ENCODE measurements at regions not wholly inside any gene's neighbourhood (a gene's known extent, or its start where the extent isn't known, plus 50 kb on each side); places are given as distances from the start of the nearest gene placed in this dataset.

- Histone ChIP-seq H3K27ac (ENCODE audit: low read depth, low read length) (no peak overlapping the region), H4K91ac (ENCODE audit: low read depth, low read length) (no peak overlapping the region), H2AK5ac (ENCODE audit: low read length) (no peak overlapping the region), H3K36me3 (ENCODE audit: control insufficient read depth in 1 of 2, insufficient read depth in 2 of 2, low read length in 2 of 2) (no peaks in the 10 kb centered on the region), H3K9ac (ENCODE audit: low read length) (no peak overlapping the region), H3K9me3 (ENCODE audit: insufficient read depth, low read depth, low read length) (peaks cover 3% of the 10 kb centered on the region), H3K79me2 (ENCODE audit: control insufficient read depth, insufficient read depth, low read length, poor library complexity) (no peaks in the 10 kb centered on the region), H4K8ac (ENCODE audit: low read depth, low read length) (no peak overlapping the region), H3K4me3 (ENCODE audit: low read depth, low read length) (no peak overlapping the region), H4K12ac (ENCODE audit: low read depth, low read length) (no peak overlapping the region), H2BK5ac (ENCODE audit: low read depth, low read length, poor library complexity) (no peak overlapping the region), H2AFZ (ENCODE audit: insufficient read depth, low read length, poor library complexity) (no peak overlapping the region), H3K18ac (ENCODE audit: low read length) (no peak overlapping the region), H2BK120ac (ENCODE audit: insufficient read depth, low read length, poor library complexity) (no peak overlapping the region), H3K79me1 (ENCODE audit: low read length) (no peaks in the 10 kb centered on the region), H3K14ac (ENCODE audit: low read length) (no peak overlapping the region), H3K4me1 (ENCODE audit: control insufficient read depth in 1 of 2, insufficient read depth in 2 of 2, low read length in 2 of 2) (no peaks in the 10 kb centered on the region), H3K23ac (ENCODE audit: low read length) (no peak overlapping the region), H2BK12ac (ENCODE audit: low read length) (no peak overlapping the region), H3K4ac (ENCODE audit: low read depth, low read length) (no peak overlapping the region), H3K4me2 (ENCODE audit: low read length) (no peak overlapping the region), H3K27me3 (ENCODE audit: insufficient read depth, low read length) (no peaks in the 10 kb centered on the region)
- WGBS (ENCODE audit: extremely low coverage, insufficient coverage, insufficient read length) = no CpG with 5 or more reads among the region's 1 CpG
- no peak for DNase-seq
Measured at GRCh38 chr10:9682802-9683201, 1334.9 kb upstream of the CELF2 start.

GRCh38 chr10:9684186-9684585 is 1333.5 kb upstream of the CELF2 start:
- WGBS (ENCODE audit: extremely low coverage, insufficient coverage, insufficient read length) = no CpG with 5 or more reads among the region's 1 CpG
- Histone ChIP-seq H2BK120ac (ENCODE audit: insufficient read depth, low read length, poor library complexity) (no peak overlapping the region), H3K4me1 (ENCODE audit: control insufficient read depth in 1 of 2, insufficient read depth in 2 of 2, low read length in 2 of 2) (no peaks in the 10 kb centered on the region), H3K4me3 (ENCODE audit: low read depth, low read length) (no peak overlapping the region), H3K27me3 (ENCODE audit: insufficient read depth, low read length) (no peaks in the 10 kb centered on the region), H4K91ac (ENCODE audit: low read depth, low read length) (no peak overlapping the region), H3K4ac (ENCODE audit: low read depth, low read length) (no peak overlapping the region), H3K18ac (ENCODE audit: low read length) (no peak overlapping the region), H3K79me1 (ENCODE audit: low read length) (no peaks in the 10 kb centered on the region), H4K8ac (ENCODE audit: low read depth, low read length) (no peak overlapping the region), H2BK12ac (ENCODE audit: low read length) (no peak overlapping the region), H3K9me3 (ENCODE audit: insufficient read depth, low read depth, low read length) (peaks cover 3% of the 10 kb centered on the region), H3K36me3 (ENCODE audit: control insufficient read depth in 1 of 2, insufficient read depth in 2 of 2, low read length in 2 of 2) (no peaks in the 10 kb centered on the region), H3K4me2 (ENCODE audit: low read length) (no peak overlapping the region), H2BK5ac (ENCODE audit: low read depth, low read length, poor library complexity) (no peak overlapping the region), H3K79me2 (ENCODE audit: control insufficient read depth, insufficient read depth, low read length, poor library complexity) (no peaks in the 10 kb centered on the region), H3K23ac (ENCODE audit: low read length) (no peak overlapping the region), H2AK5ac (ENCODE audit: low read length) (no peak overlapping the region), H3K14ac (ENCODE audit: low read length) (no peak overlapping the region), H3K9ac (ENCODE audit: low read length) (no peak overlapping the region), H4K12ac (ENCODE audit: low read depth, low read length) (no peak overlapping the region), H3K27ac (ENCODE audit: low read depth, low read length) (no peak overlapping the region), H2AFZ (ENCODE audit: insufficient read depth, low read length, poor library complexity) (no peak overlapping the region)
- DNase-seq = no peak

- H3K9ac ChIP-seq (ENCODE audit: low read length) = no peak overlapping the region
- no peaks in the 10 kb centered on the region for H3K27me3 ChIP-seq (ENCODE audit: insufficient read depth, low read length)
- no peak overlapping the region for H4K8ac ChIP-seq (ENCODE audit: low read depth, low read length)
- H3K9me3 ChIP-seq (ENCODE audit: insufficient read depth, low read depth, low read length) = peaks cover 3% of the 10 kb centered on the region
- no peak overlapping the region for H2AK5ac ChIP-seq (ENCODE audit: low read length)
- no peak overlapping the region for H3K27ac ChIP-seq (ENCODE audit: low read depth, low read length)
- no peaks in the 10 kb centered on the region for H3K36me3 ChIP-seq (ENCODE audit: control insufficient read depth in 1 of 2, insufficient read depth in 2 of 2, low read length in 2 of 2)
- H3K4me1 ChIP-seq (ENCODE audit: control insufficient read depth in 1 of 2, insufficient read depth in 2 of 2, low read length in 2 of 2) = no peaks in the 10 kb centered on the region
- H2AFZ ChIP-seq (ENCODE audit: insufficient read depth, low read length, poor library complexity) = no peak overlapping the region
- H3K79me2 ChIP-seq (ENCODE audit: control insufficient read depth, insufficient read depth, low read length, poor library complexity) = no peaks in the 10 kb centered on the region
- no peak overlapping the region for H3K14ac ChIP-seq (ENCODE audit: low read length)
- H3K18ac ChIP-seq (ENCODE audit: low read length) = no peak overlapping the region
- no peak overlapping the region for H3K4me2 ChIP-seq (ENCODE audit: low read length)
- H3K4ac ChIP-seq (ENCODE audit: low read depth, low read length) = no peak overlapping the region
- no peak overlapping the region for H2BK12ac ChIP-seq (ENCODE audit: low read length)
- H4K12ac ChIP-seq (ENCODE audit: low read depth, low read length) = no peak overlapping the region
- H4K91ac ChIP-seq (ENCODE audit: low read depth, low read length) = no peak overlapping the region
- H2BK120ac ChIP-seq (ENCODE audit: insufficient read depth, low read length, poor library complexity) = no peak overlapping the region
- no peak overlapping the region for H2BK5ac ChIP-seq (ENCODE audit: low read depth, low read length, poor library complexity)
- DNase-seq = no peak
- H3K79me1 ChIP-seq (ENCODE audit: low read length) = no peaks in the 10 kb centered on the region
- no peak overlapping the region for H3K23ac ChIP-seq (ENCODE audit: low read length)
- no peak overlapping the region for H3K4me3 ChIP-seq (ENCODE audit: low read depth, low read length)
Measured at GRCh38 chr10:9685596-9685995, 1332.1 kb upstream of the CELF2 start.

GRCh38 chr10:9688711-9689110 is 1329.0 kb upstream of the CELF2 start:
- Histone ChIP-seq H3K79me2 (ENCODE audit: control insufficient read depth, insufficient read depth, low read length, poor library complexity) (no peaks in the 10 kb centered on the region), H3K14ac (ENCODE audit: low read length) (no peak overlapping the region), H2BK5ac (ENCODE audit: low read depth, low read length, poor library complexity) (no peak overlapping the region), H3K4me1 (ENCODE audit: control insufficient read depth in 1 of 2, insufficient read depth in 2 of 2, low read length in 2 of 2) (no peaks in the 10 kb centered on the region), H3K23ac (ENCODE audit: low read length) (no peak overlapping the region), H3K36me3 (ENCODE audit: control insufficient read depth in 1 of 2, insufficient read depth in 2 of 2, low read length in 2 of 2) (no peaks in the 10 kb centered on the region), H2AK5ac (ENCODE audit: low read length) (no peak overlapping the region), H3K18ac (ENCODE audit: low read length) (no peak overlapping the region), H3K4ac (ENCODE audit: low read depth, low read length) (no peak overlapping the region), H3K4me3 (ENCODE audit: low read depth, low read length) (no peak overlapping the region), H3K27ac (ENCODE audit: low read depth, low read length) (no peak overlapping the region), H4K91ac (ENCODE audit: low read depth, low read length) (no peak overlapping the region), H3K9me3 (ENCODE audit: insufficient read depth, low read depth, low read length) (no peaks in the 10 kb centered on the region), H3K79me1 (ENCODE audit: low read length) (no peaks in the 10 kb centered on the region), H3K27me3 (ENCODE audit: insufficient read depth, low read length) (no peaks in the 10 kb centered on the region), H4K8ac (ENCODE audit: low read depth, low read length) (no peak overlapping the region), H3K9ac (ENCODE audit: low read length) (no peak overlapping the region), H3K4me2 (ENCODE audit: low read length) (no peak overlapping the region), H2BK120ac (ENCODE audit: insufficient read depth, low read length, poor library complexity) (no peak overlapping the region), H4K12ac (ENCODE audit: low read depth, low read length) (no peak overlapping the region), H2BK12ac (ENCODE audit: low read length) (no peak overlapping the region), H2AFZ (ENCODE audit: insufficient read depth, low read length, poor library complexity) (no peak overlapping the region)
- no peak for DNase-seq

GRCh38 chr10:9707216-9707615 is 1310.5 kb upstream of the CELF2 start:
- no peak overlapping the region for H2BK12ac ChIP-seq (ENCODE audit: low read length)
- H3K9ac ChIP-seq (ENCODE audit: low read length) = no peak overlapping the region
- no CpG with 5 or more reads among the region's 3 CpGs for WGBS (ENCODE audit: extremely low coverage, insufficient coverage, insufficient read length)
- no peaks in the 10 kb centered on the region for H3K27me3 ChIP-seq (ENCODE audit: insufficient read depth, low read length)
- H3K4me1 ChIP-seq (ENCODE audit: control insufficient read depth in 1 of 2, insufficient read depth in 2 of 2, low read length in 2 of 2) = no peaks in the 10 kb centered on the region
- no peak overlapping the region for H4K12ac ChIP-seq (ENCODE audit: low read depth, low read length)
- H3K23ac ChIP-seq (ENCODE audit: low read length) = no peak overlapping the region
- H4K91ac ChIP-seq (ENCODE audit: low read depth, low read length) = no peak overlapping the region
- H3K4me2 ChIP-seq (ENCODE audit: low read length) = no peak overlapping the region
- no peaks in the 10 kb centered on the region for H3K36me3 ChIP-seq (ENCODE audit: control insufficient read depth in 1 of 2, insufficient read depth in 2 of 2, low read length in 2 of 2)
- no peaks in the 10 kb centered on the region for H3K79me2 ChIP-seq (ENCODE audit: control insufficient read depth, insufficient read depth, low read length, poor library complexity)
- no peak overlapping the region for H2BK5ac ChIP-seq (ENCODE audit: low read depth, low read length, poor library complexity)
- no peak overlapping the region for H4K8ac ChIP-seq (ENCODE audit: low read depth, low read length)
- H3K14ac ChIP-seq (ENCODE audit: low read length) = no peak overlapping the region
- no peaks in the 10 kb centered on the region for H3K9me3 ChIP-seq (ENCODE audit: insufficient read depth, low read depth, low read length)
- no peak overlapping the region for H2AFZ ChIP-seq (ENCODE audit: insufficient read depth, low read length, poor library complexity)
- no peak overlapping the region for H3K4ac ChIP-seq (ENCODE audit: low read depth, low read length)
- DNase-seq = no peak
- no peak overlapping the region for H3K27ac ChIP-seq (ENCODE audit: low read depth, low read length)
- H3K18ac ChIP-seq (ENCODE audit: low read length) = no peak overlapping the region
- H2BK120ac ChIP-seq (ENCODE audit: insufficient read depth, low read length, poor library complexity) = no peak overlapping the region
- H2AK5ac ChIP-seq (ENCODE audit: low read length) = no peak overlapping the region
- no peak overlapping the region for H3K4me3 ChIP-seq (ENCODE audit: low read depth, low read length)
- H3K79me1 ChIP-seq (ENCODE audit: low read length) = no peaks in the 10 kb centered on the region
